Keratinocyte (primary cell): ENCODE measurements at regions not wholly inside any gene's neighbourhood (a gene's known extent, or its start where the extent isn't known, plus 50 kb on each side); places are given as distances from the start of the nearest gene placed in this dataset.

Source experiments
- EZH2 ChIP-seq: IDR thresholded peaks from one replicate; pipeline ENCODE4 v1.6.1; 2012; ENCODE audit warnings: inconsistent platforms, mild to moderate bottlenecking, low read length, moderate library complexity
- TF ChIP-seq, protein P1 (sequence below), 3 experiments: IDR thresholded peaks in 1 of 3; conservative IDR thresholded peaks in 1 of 3; optimal IDR thresholded peaks in 1 of 3; 2 replicates in 2 of 3; 3 replicates in 1 of 3; pipeline versions ENCODE3 to v1.5.1; 2011; ENCODE audit warnings: low read length in 3 of 3, mild to moderate bottlenecking in 3 of 3, moderate library complexity in 2 of 3, control low read depth in 1 of 3, inconsistent platforms in 1 of 3; ENCODE audit not compliant: insufficient read depth in 2 of 3; ENCODE audit errors: extremely low read depth in 1 of 3

DNA sequence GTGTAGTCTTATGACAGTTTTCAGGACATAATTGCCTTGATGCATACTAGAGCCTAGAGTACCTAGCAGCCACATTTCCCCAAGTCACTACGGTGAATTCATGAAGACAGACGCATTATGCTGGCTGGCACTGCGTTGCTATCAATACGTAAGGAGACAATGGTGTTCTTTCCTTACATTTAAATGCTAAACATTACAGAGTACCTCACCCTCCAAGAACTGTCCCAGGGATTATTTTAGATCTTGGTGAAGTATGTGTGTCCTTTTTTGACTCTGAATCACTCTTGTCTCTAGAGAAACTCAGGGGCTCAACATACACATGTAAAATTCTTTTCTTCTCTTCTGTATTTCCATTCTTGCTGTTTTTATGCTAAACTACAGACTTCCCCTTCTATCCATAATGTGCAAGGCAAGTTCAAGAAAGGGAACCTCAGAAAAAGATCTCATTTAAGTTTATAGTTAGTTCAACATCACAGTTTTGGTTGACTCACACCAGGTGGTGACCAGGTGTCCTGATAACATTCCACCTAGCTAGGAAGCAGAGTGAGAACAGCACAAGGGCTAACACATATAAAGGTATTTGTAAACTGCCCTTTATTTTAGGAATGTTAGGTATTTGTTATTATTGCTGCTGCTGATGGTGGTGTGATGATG lies 212.4 kb upstream of the HNRNPA3 start:
- no peak for TF ChIP-seq EZH2
- TF ChIP-seq, protein P1, sequence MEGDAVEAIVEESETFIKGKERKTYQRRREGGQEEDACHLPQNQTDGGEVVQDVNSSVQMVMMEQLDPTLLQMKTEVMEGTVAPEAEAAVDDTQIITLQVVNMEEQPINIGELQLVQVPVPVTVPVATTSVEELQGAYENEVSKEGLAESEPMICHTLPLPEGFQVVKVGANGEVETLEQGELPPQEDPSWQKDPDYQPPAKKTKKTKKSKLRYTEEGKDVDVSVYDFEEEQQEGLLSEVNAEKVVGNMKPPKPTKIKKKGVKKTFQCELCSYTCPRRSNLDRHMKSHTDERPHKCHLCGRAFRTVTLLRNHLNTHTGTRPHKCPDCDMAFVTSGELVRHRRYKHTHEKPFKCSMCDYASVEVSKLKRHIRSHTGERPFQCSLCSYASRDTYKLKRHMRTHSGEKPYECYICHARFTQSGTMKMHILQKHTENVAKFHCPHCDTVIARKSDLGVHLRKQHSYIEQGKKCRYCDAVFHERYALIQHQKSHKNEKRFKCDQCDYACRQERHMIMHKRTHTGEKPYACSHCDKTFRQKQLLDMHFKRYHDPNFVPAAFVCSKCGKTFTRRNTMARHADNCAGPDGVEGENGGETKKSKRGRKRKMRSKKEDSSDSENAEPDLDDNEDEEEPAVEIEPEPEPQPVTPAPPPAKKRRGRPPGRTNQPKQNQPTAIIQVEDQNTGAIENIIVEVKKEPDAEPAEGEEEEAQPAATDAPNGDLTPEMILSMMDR (optimal IDR thresholded peaks at IDR 0.05 in 1 of 3, IDR thresholded peaks at IDR 0.05 in 1 of 3, conservative IDR thresholded peaks at IDR 0.05 in 1 of 3; ENCODE audit: extremely low read depth in 1 of 3, insufficient read depth in 2 of 3, low read length in 3 of 3) = no peak
